ENCODE measurements at regions not wholly inside any gene's neighbourhood (a gene's known extent, or its start where the extent isn't known, plus 50 kb on each side); places are given as distances from the start of the nearest gene placed in this dataset.

- Histone ChIP-seq H3K36me3 (ENCODE audit: control insufficient read depth, low read depth, low read length) (no peaks in the 10 kb centered on the region), H3K4me3 (ENCODE audit: low read length) (no peak overlapping the region), H3K4me1 (ENCODE audit: control insufficient read depth, low read depth, low read length) (no peaks in the 10 kb centered on the region), H3K27ac (ENCODE audit: low read length) (no peak overlapping the region), H3K27me3 (ENCODE audit: control insufficient read depth, insufficient read depth, low read length) (peaks cover 2% of the 10 kb centered on the region), H3K9ac (ENCODE audit: low read length) (no peak overlapping the region), H3K9me3 (ENCODE audit: control insufficient read depth, low read depth, low read length) (no peaks in the 10 kb centered on the region)
Measured at GRCh38 chr13:32951580-32951979, 64.6 kb upstream of the KL start.

GRCh38 chr13:32955881-32956594 lies 60.2 kb upstream of the KL start:
- no peak overlapping the region for H3K9ac ChIP-seq (ENCODE audit: low read length)
- H3K27ac ChIP-seq (ENCODE audit: low read length) = no peak overlapping the region
- no peaks in the 10 kb centered on the region for H3K36me3 ChIP-seq (ENCODE audit: control insufficient read depth, low read depth, low read length)

GRCh38 chr13:32956595-32956933 lies 59.7 kb upstream of the KL start:
- Histone ChIP-seq H3K9ac (ENCODE audit: low read length) (no peak overlapping the region), H3K27me3 (ENCODE audit: control insufficient read depth, insufficient read depth, low read length) (peaks cover 36% of the 10 kb centered on the region), H3K36me3 (ENCODE audit: control insufficient read depth, low read depth, low read length) (no peaks in the 10 kb centered on the region), H3K4me1 (ENCODE audit: control insufficient read depth, low read depth, low read length) (no peaks in the 10 kb centered on the region), H3K9me3 (ENCODE audit: control insufficient read depth, low read depth, low read length) (no peaks in the 10 kb centered on the region), H3K4me3 (ENCODE audit: low read length) (no peak overlapping the region), H3K27ac (ENCODE audit: low read length) (no peak overlapping the region)

More at GRCh38 chr13:32955881-32956594, 60.2 kb upstream of the KL start:
- Histone ChIP-seq H3K9me3 (ENCODE audit: control insufficient read depth, low read depth, low read length) (no peaks in the 10 kb centered on the region), H3K27me3 (ENCODE audit: control insufficient read depth, insufficient read depth, low read length) (peaks cover 30% of the 10 kb centered on the region), H3K4me3 (ENCODE audit: low read length) (no peak overlapping the region), H3K4me1 (ENCODE audit: control insufficient read depth, low read depth, low read length) (no peaks in the 10 kb centered on the region)

GRCh38 chr13:32960626-32961025 lies 55.6 kb upstream of the KL start:
- H3K27me3 ChIP-seq (ENCODE audit: control insufficient read depth, insufficient read depth, low read length) = peaks cover 40% of the 10 kb centered on the region
- H3K9me3 ChIP-seq (ENCODE audit: control insufficient read depth, low read depth, low read length) = no peaks in the 10 kb centered on the region
- no peak overlapping the region for H3K27ac ChIP-seq (ENCODE audit: low read length)
- no peak overlapping the region for H3K4me3 ChIP-seq (ENCODE audit: low read length)
- no peaks in the 10 kb centered on the region for H3K4me1 ChIP-seq (ENCODE audit: control insufficient read depth, low read depth, low read length)
- H3K36me3 ChIP-seq (ENCODE audit: control insufficient read depth, low read depth, low read length) = no peaks in the 10 kb centered on the region
- no peak overlapping the region for H3K9ac ChIP-seq (ENCODE audit: low read length)

- H3K9me3 ChIP-seq (ENCODE audit: control insufficient read depth, low read depth, low read length) = no peaks in the 10 kb centered on the region
- H3K27me3 ChIP-seq (ENCODE audit: control insufficient read depth, insufficient read depth, low read length) = peaks cover 36% of the 10 kb centered on the region
- H3K9ac ChIP-seq (ENCODE audit: low read length) = no peak overlapping the region
- no peaks in the 10 kb centered on the region for H3K36me3 ChIP-seq (ENCODE audit: control insufficient read depth, low read depth, low read length)
- H3K4me3 ChIP-seq (ENCODE audit: low read length) = no peak overlapping the region
- H3K27ac ChIP-seq (ENCODE audit: low read length) = no peak overlapping the region
- H3K4me1 ChIP-seq (ENCODE audit: control insufficient read depth, low read depth, low read length) = no peaks in the 10 kb centered on the region
Measured at GRCh38 chr13:32961724-32962123, 54.5 kb upstream of the KL start.

- no peaks in the 10 kb centered on the region for H3K4me1 ChIP-seq (ENCODE audit: control insufficient read depth, low read depth, low read length)
- no peak overlapping the region for H3K9ac ChIP-seq (ENCODE audit: low read length)
- H3K27me3 ChIP-seq (ENCODE audit: control insufficient read depth, insufficient read depth, low read length) = peaks cover 30% of the 10 kb centered on the region
- no peaks in the 10 kb centered on the region for H3K36me3 ChIP-seq (ENCODE audit: control insufficient read depth, low read depth, low read length)
- no peak overlapping the region for H3K27ac ChIP-seq (ENCODE audit: low read length)
- no peak overlapping the region for H3K4me3 ChIP-seq (ENCODE audit: low read length)
- H3K9me3 ChIP-seq (ENCODE audit: control insufficient read depth, low read depth, low read length) = no peaks in the 10 kb centered on the region
Measured at GRCh38 chr13:32962342-32962741, 53.9 kb upstream of the KL start.

- no peaks in the 10 kb centered on the region for H3K9me3 ChIP-seq (ENCODE audit: control insufficient read depth, low read depth, low read length)
- H3K4me1 ChIP-seq (ENCODE audit: control insufficient read depth, low read depth, low read length) = no peaks in the 10 kb centered on the region
- peaks cover 16% of the 10 kb centered on the region for H3K27me3 ChIP-seq (ENCODE audit: control insufficient read depth, insufficient read depth, low read length)
- H3K4me3 ChIP-seq (ENCODE audit: low read length) = no peak overlapping the region
- no peak overlapping the region for H3K9ac ChIP-seq (ENCODE audit: low read length)
- H3K36me3 ChIP-seq (ENCODE audit: control insufficient read depth, low read depth, low read length) = no peaks in the 10 kb centered on the region
- H3K27ac ChIP-seq (ENCODE audit: low read length) = no peak overlapping the region
Measured at GRCh38 chr13:32964987-32965386, 51.2 kb upstream of the KL start.
